SK-N-SH (cell line): ENCODE measurements at regions not wholly inside any gene's neighbourhood (a gene's known extent, or its start where the extent isn't known, plus 50 kb on each side); places are given as distances from the start of the nearest gene placed in this dataset.
A peak's percentile ranks its signal among the peaks of the same experiment; 100 is the strongest.
"Not testable (repeated sequence)": the region's sequence is repeated elsewhere in the genome, so short reads cannot be mapped to it uniquely, and the experiment has no call there.

Source experiments
- CTCF ChIA-PET: fragments of 300-600, 350-600 bp; formaldehyde crosslinking; extraction: SDS; loops from one replicate; lab custom pipeline; 2021; lab: Yijun Ruan, JAX
- POLR2A ChIA-PET: fragments of 350-600 bp; sonication (Branson Sonifier 250); formaldehyde crosslinking; extraction: SDS; loops from one replicate; lab custom pipeline; 2020; ENCODE audit warnings: antibody characterized with exemption, inconsistent platforms; lab: Yijun Ruan, JAX
- DNase-seq: peaks from one replicate; pipeline ENCODE4 v3.0.0; 2012
- H2AFZ ChIP-seq: fragments of 200-600 bp; sonication (generic); 2 replicates; pipeline ENCODE4 v1.8.1; 2016; ENCODE audit warnings: antibody characterized with exemption, mild to moderate bottlenecking, low read depth
- H3F3A ChIP-seq: fragments of 200-600 bp; sonication (generic); replicated peaks from 2 replicates; pipeline ENCODE3; 2016; ENCODE audit warnings: antibody characterized with exemption, mild to moderate bottlenecking; ENCODE audit not compliant: insufficient read depth
- H3K27ac ChIP-seq, 2 experiments: fragments of 200-500 bp in 1 of 2; fragments of 200-600 bp in 1 of 2; sonication (Bioruptor generic) in 1 of 2; sonication (generic), shearing (Covaris generic) in 1 of 2; 2 replicates each; pipeline versions ENCODE4 v1.5.1 to v1.6.1; 2014 to 2016; ENCODE audit warnings: low read depth in 2 of 2, inconsistent platforms in 1 of 2, low read length in 1 of 2, mild to moderate bottlenecking in 1 of 2, mixed read lengths in 1 of 2
- H3K27me3 ChIP-seq: fragments of 200-600 bp; sonication (generic), shearing (Covaris generic); 2 replicates; pipeline ENCODE4 v1.6.1; 2016; ENCODE audit warnings: mixed run types; ENCODE audit not compliant: insufficient read depth
- H3K36me3 ChIP-seq, 2 experiments: fragments of 200-500 bp in 1 of 2; fragments of 200-600 bp in 1 of 2; sonication (Bioruptor generic) in 1 of 2; sonication (generic) in 1 of 2; replicated peaks in 1 of 2; 2 replicates each; pipeline versions ENCODE3 to v1.5.1; 2014 to 2016; ENCODE audit warnings: low read length in 1 of 2, mild to moderate bottlenecking in 1 of 2; ENCODE audit not compliant: insufficient read depth in 2 of 2, control insufficient read depth in 1 of 2
- H3K4me1 ChIP-seq, 2 experiments: fragments of 200-500 bp in 1 of 2; fragments of 200-600 bp in 1 of 2; sonication (Bioruptor generic) in 1 of 2; sonication (generic), shearing (Covaris generic) in 1 of 2; 2 replicates each; pipeline versions ENCODE4 v1.5.1 to v1.6.1; 2014 to 2016; ENCODE audit warnings: low read depth in 1 of 2, low read length in 1 of 2, mixed run types in 1 of 2; ENCODE audit not compliant: insufficient read depth in 2 of 2, control insufficient read depth in 1 of 2
- H3K4me2 ChIP-seq: fragments of 200-600 bp; sonication (generic), shearing (Covaris generic); 2 replicates; pipeline ENCODE4 v1.6.1; 2017; ENCODE audit warnings: mixed run types
- H3K4me3 ChIP-seq, 2 experiments: fragments of 200-500 bp in 1 of 2; fragments of 200-600 bp in 1 of 2; sonication (Bioruptor generic) in 1 of 2; sonication (generic), shearing (Covaris generic) in 1 of 2; 2 replicates each; pipeline versions ENCODE4 v1.5.1 to v1.8.1; 2014 to 2016; ENCODE audit warnings: low read depth in 2 of 2, inconsistent platforms in 1 of 2, low read length in 1 of 2, mild to moderate bottlenecking in 1 of 2, mixed read lengths in 1 of 2, moderate library complexity in 1 of 2
- H3K79me2 ChIP-seq: fragments of 200-600 bp; sonication (generic); 2 replicates; pipeline ENCODE4 v1.8.1; 2017; ENCODE audit warnings: mild to moderate bottlenecking; ENCODE audit not compliant: insufficient read depth
- H3K9ac ChIP-seq: fragments of 200-600 bp; sonication (generic); 2 replicates; pipeline ENCODE4 v1.6.1; 2017; ENCODE audit warnings: mixed run types
- H3K9me2 ChIP-seq: fragments of 200-600 bp; sonication (generic); 2 replicates; pipeline ENCODE4 v1.6.1; 2017; ENCODE audit warnings: mixed run types
- H3K9me3 ChIP-seq: fragments of 200-600 bp; sonication (generic); 2 replicates; pipeline ENCODE4 v1.6.1; 2017; ENCODE audit warnings: mixed run types, mild to moderate bottlenecking, moderate library complexity
- H4K20me1 ChIP-seq: fragments of 200-600 bp; sonication (generic); 2 replicates; pipeline ENCODE4 v1.6.1; 2017; ENCODE audit warnings: mild to moderate bottlenecking, mixed run types; ENCODE audit not compliant: insufficient read depth
- CTCF ChIP-seq: fragments of 200-600 bp; sonication (generic); IDR thresholded peaks from 2 replicates; pipeline ENCODE4 v1.6.1; 2017; ENCODE audit warnings: antibody characterized with exemption, mild to moderate bottlenecking, moderate library complexity
- ELF1 ChIP-seq: IDR thresholded peaks from 2 replicates; pipeline ENCODE4 v1.4.0; 2012
- FOSL2 ChIP-seq: IDR thresholded peaks from 2 replicates; pipeline ENCODE4 v1.4.0; 2012; ENCODE audit warnings: low read depth, mild to moderate bottlenecking, moderate library complexity, borderline replicate concordance
- FOXJ3 ChIP-seq: sonication (generic); formaldehyde crosslinking; IDR thresholded peaks from 2 replicates; pipeline ENCODE4 v1.5.1; 2020; ENCODE audit warnings: mild to moderate bottlenecking, missing genetic modification reagents
- GATA2 ChIP-seq: sonication (generic); formaldehyde crosslinking; IDR thresholded peaks from 2 replicates; pipeline ENCODE4 v1.5.0; 2020; ENCODE audit warnings: mild to moderate bottlenecking, missing genetic modification reagents
- NFIC ChIP-seq: IDR thresholded peaks from 2 replicates; pipeline ENCODE4 v1.4.0; 2012; ENCODE audit warnings: borderline replicate concordance
- PBX3 ChIP-seq: IDR thresholded peaks from 2 replicates; pipeline ENCODE4; 2012
- RAD21 ChIP-seq: IDR thresholded peaks from 2 replicates; pipeline ENCODE4 v1.6.1; 2012; ENCODE audit warnings: mild to moderate bottlenecking, low read length
- SMC3 ChIP-seq: IDR thresholded peaks from 2 replicates; pipeline ENCODE4 v1.6.1; 2012; ENCODE audit warnings: low read depth, low read length, improper control_type of control experiment
- USF1 ChIP-seq: IDR thresholded peaks from 2 replicates; pipeline ENCODE4 v1.4.0; 2012; ENCODE audit warnings: low read depth, borderline replicate concordance
- WGBS: methylation state at CpG from one replicate; pipeline ENCODE4 v1.1.6; 2017; ENCODE audit warnings: low lambda C conversion rate; 5-methylcytosine and 5-hydroxymethylcytosine counted together

- TF ChIP-seq USF1 (no peak), NFIC (no peak), RAD21 (no peak), FOSL2 (no peak), GATA2 (CRISPR knock-in tag) (no peak), SMC3 (no peak), CTCF (no peak), FOXJ3 (no peak), ELF1 (no peak), PBX3 (no peak)
- DNase-seq: no peak
- Histone ChIP-seq H3K9me2 (no peaks in the 10 kb centered on the region), H3K9me3 (no peaks in the 10 kb centered on the region), H3K79me2 (no peaks in the 10 kb centered on the region; the same call in 1 of the 2 replicates), H4K20me1 (no peaks in the 10 kb centered on the region), H3K4me1 (no peaks in the 10 kb centered on the region), H3K36me3 (peaks cover 0 to 13% of the 10 kb centered on the region in 2 experiments), H3K27ac (no peak overlapping the region), H2AFZ (no peak overlapping the region), H3K9ac (no peak overlapping the region), H3K4me3 (no peak overlapping the region), H3K4me2 (no peak overlapping the region), H3K27me3 (no peaks in the 10 kb centered on the region), H3F3A (peaks cover 3% of the 10 kb centered on the region)
- CTCF ChIA-PET: no interaction called here
- WGBS: 100% methylated on average over 1 of the region's 1 CpG
- POLR2A ChIA-PET: no interaction called here
Observed at GRCh38 chr6:141824350-141824749, 308.4 kb upstream of the GJE1 start.

GRCh38 chr6:141815039-141815438, 317.7 kb upstream of the GJE1 start:
- H4K20me1 ChIP-seq, H3K79me2 ChIP-seq, DNase-seq, H3K27ac ChIP-seq, H3K27me3 ChIP-seq, H3K9me2 ChIP-seq, POLR2A ChIA-PET, H3F3A ChIP-seq, H3K4me1 ChIP-seq, H3K4me2 ChIP-seq, CTCF ChIA-PET, H3K36me3 ChIP-seq, H3K9me3 ChIP-seq: not testable (repeated sequence)
- H3K9ac ChIP-seq: peak overlapping the region; percentile 49; the same call in 1 of the 2 replicates
- H3K4me3 ChIP-seq: peak overlapping the region; percentile 34 to 37; a peak in 2 of 4 replicates
- H2AFZ ChIP-seq: peak overlapping the region; percentile 76; the same call in 1 of the 2 replicates
- 10% methylated on average over 5 of the region's 16 CpGs for WGBS
